Neuronal stem cell (in vitro differentiated cells): ENCODE measurements at regions not wholly inside any gene's neighbourhood (a gene's known extent, or its start where the extent isn't known, plus 50 kb on each side); places are given as distances from the start of the nearest gene placed in this dataset.

Experiments
- DNase-seq: peaks from one replicate; pipeline ENCODE4 v3.0.0-alpha.2; 2013; ENCODE audit warnings: low spot score
- H2AFZ ChIP-seq: one replicate; pipeline ENCODE4 v1.6.1; 2013; ENCODE audit warnings: mild to moderate bottlenecking, low read length, inconsistent platforms
- H2AK5ac ChIP-seq: 2 replicates; pipeline ENCODE4 v1.6.1; 2013; ENCODE audit warnings: low read depth, mild to moderate bottlenecking, inconsistent platforms, low read length, moderate library complexity, mixed read lengths
- H2BK120ac ChIP-seq: 2 replicates; pipeline ENCODE4 v1.6.1; 2013; ENCODE audit warnings: low read depth, mild to moderate bottlenecking, inconsistent platforms, low read length, moderate library complexity, mixed read lengths
- H2BK12ac ChIP-seq: one replicate; pipeline ENCODE4 v1.6.1; 2013; ENCODE audit warnings: low read length, inconsistent platforms
- H2BK15ac ChIP-seq: 2 replicates; pipeline ENCODE4 v1.6.1; 2013; ENCODE audit warnings: mild to moderate bottlenecking, low read length, inconsistent platforms, mixed read lengths
- H2BK5ac ChIP-seq: one replicate; pipeline ENCODE4 v1.6.1; 2013; ENCODE audit warnings: inconsistent platforms, mild to moderate bottlenecking, low read length, moderate library complexity
- H3K14ac ChIP-seq: one replicate; pipeline ENCODE4 v1.6.1; 2013; ENCODE audit warnings: low read length, inconsistent platforms
- H3K18ac ChIP-seq: 2 replicates; pipeline ENCODE4 v1.6.1; 2013; ENCODE audit warnings: low read length, inconsistent platforms
- H3K23ac ChIP-seq: 2 replicates; pipeline ENCODE4 v1.6.1; 2013; ENCODE audit warnings: low read depth, mild to moderate bottlenecking, mixed read lengths, low read length, inconsistent platforms; ENCODE audit not compliant: poor library complexity
- H3K27ac ChIP-seq: replicated peaks from 3 replicates; pipeline ENCODE4 v1.5.1; 2013; ENCODE audit warnings: low read length, inconsistent platforms
- H3K27me3 ChIP-seq, 3 experiments: 2 replicates each; pipeline ENCODE4 v1.6.1; 2013; ENCODE audit warnings: low read length in 3 of 3, mild to moderate bottlenecking in 2 of 3, inconsistent platforms in 1 of 3, low read depth in 1 of 3, mixed read lengths in 1 of 3, moderate library complexity in 1 of 3; ENCODE audit not compliant: control insufficient read depth in 3 of 3, insufficient read depth in 3 of 3
- H3K36me3 ChIP-seq, 2 donors: replicated peaks in 1 of 2; 2 replicates each; pipeline ENCODE4 v1.6.1; 2013; ENCODE audit warnings: low read length in 2 of 2; ENCODE audit not compliant: control insufficient read depth in 2 of 2, insufficient read depth in 2 of 2
- H3K4ac ChIP-seq: 2 replicates; pipeline ENCODE4 v1.6.1; 2013; ENCODE audit warnings: inconsistent platforms, mild to moderate bottlenecking, low read length, moderate library complexity
- H3K4me1 ChIP-seq, 2 donors: 1 replicate in 1 of 2; 2 replicates in 1 of 2; pipeline ENCODE4 v1.6.1; 2013; ENCODE audit warnings: low read length in 2 of 2, low read depth in 1 of 2; ENCODE audit not compliant: control insufficient read depth in 2 of 2, insufficient read depth in 1 of 2
- H3K4me2 ChIP-seq: one replicate; pipeline ENCODE4 v1.6.1; 2013; ENCODE audit warnings: mild to moderate bottlenecking, low read length, inconsistent platforms; ENCODE audit not compliant: insufficient read depth, poor library complexity, severe bottlenecking
- H3K4me3 ChIP-seq, 2 donors: 2 replicates each; pipeline ENCODE4 v1.5.1; 2013; ENCODE audit warnings: low read length in 2 of 2, mild to moderate bottlenecking in 2 of 2, inconsistent platforms in 1 of 2, moderate library complexity in 1 of 2
- H3K79me1 ChIP-seq: one replicate; pipeline ENCODE4 v1.6.1; 2013; ENCODE audit warnings: low read depth, mild to moderate bottlenecking, inconsistent platforms, low read length, moderate library complexity
- H3K9ac ChIP-seq: one replicate; pipeline ENCODE4 v1.6.1; 2013; ENCODE audit warnings: mild to moderate bottlenecking, low read depth, low read length, inconsistent platforms; ENCODE audit not compliant: poor library complexity
- H3K9me3 ChIP-seq, 2 donors: replicated peaks in 1 of 2; 2 replicates each; pipeline versions ENCODE3 to v1.6.1; 2013; ENCODE audit warnings: low read length in 2 of 2, mild to moderate bottlenecking in 2 of 2, inconsistent platforms in 1 of 2, low read depth in 1 of 2, mixed read lengths in 1 of 2, moderate library complexity in 1 of 2; ENCODE audit not compliant: control insufficient read depth in 2 of 2, insufficient read depth in 1 of 2
- H4K8ac ChIP-seq: one replicate; pipeline ENCODE4 v1.6.1; 2013; ENCODE audit warnings: low read depth, mild to moderate bottlenecking, inconsistent platforms, low read length, moderate library complexity
- H4K91ac ChIP-seq: one replicate; pipeline ENCODE4 v1.6.1; 2013; ENCODE audit warnings: low read length, low read depth, mild to moderate bottlenecking, inconsistent platforms; ENCODE audit not compliant: poor library complexity
- WGBS, 2 donors: extraction: QIAGEN DNeasy Blood & Tissue Kit; methylation state at CpG; one replicate each; pipeline ENCODE4 v1.1.7; 2013; ENCODE audit warnings: missing lambda C conversion rate in 2 of 2, mixed read lengths in 1 of 2; ENCODE audit not compliant: insufficient read length in 2 of 2, insufficient replicate concordance in 1 of 2; ENCODE audit errors: extremely low coverage in 2 of 2; 5-methylcytosine and 5-hydroxymethylcytosine counted together

DNA sequence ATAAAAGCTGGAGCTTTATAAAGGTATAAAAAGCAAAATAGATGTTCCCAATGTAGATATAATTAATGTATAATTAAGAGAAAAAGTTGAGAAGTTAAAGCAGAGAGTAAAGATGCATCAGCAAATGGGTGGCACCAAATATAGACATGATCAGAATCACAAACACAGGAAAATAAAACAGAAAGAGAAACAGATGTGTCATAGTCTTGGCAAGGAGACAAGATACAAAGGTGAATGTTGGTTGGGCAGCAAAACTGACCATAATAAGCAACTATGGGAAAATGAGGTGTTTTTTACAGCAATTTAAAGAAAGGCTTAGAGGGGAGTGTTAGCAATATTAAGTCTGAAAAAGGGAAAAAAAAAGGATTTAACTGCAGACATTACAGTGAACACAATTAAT lies 135.4 kb upstream of the CLEC14A start:
- no peak overlapping the region for H4K8ac ChIP-seq
- H4K91ac ChIP-seq: no peak overlapping the region
- no peak overlapping the region for H2BK120ac ChIP-seq
- no peaks in the 10 kb centered on the region for H3K79me1 ChIP-seq
- H3K27ac ChIP-seq: no peak overlapping the region
- no peak overlapping the region for H2AK5ac ChIP-seq
- no peak overlapping the region for H3K4ac ChIP-seq
- no peaks in the 10 kb centered on the region for H3K9me3 ChIP-seq
- H3K9ac ChIP-seq: no peak overlapping the region
- no peak overlapping the region for H3K14ac ChIP-seq
- no peak overlapping the region for H3K18ac ChIP-seq
- DNase-seq: no peak
- no peak overlapping the region for H3K23ac ChIP-seq
- no peak overlapping the region for H2BK15ac ChIP-seq
- H3K27me3 ChIP-seq: no peaks in the 10 kb centered on the region
- no peaks in the 10 kb centered on the region for H3K36me3 ChIP-seq
- H3K4me3 ChIP-seq: no peak overlapping the region
- no peak overlapping the region for H2BK12ac ChIP-seq
- no peak overlapping the region for H2AFZ ChIP-seq
- H3K4me2 ChIP-seq: no peak overlapping the region
- peaks cover 0 to 3% of the 10 kb centered on the region in 2 donors for H3K4me1 ChIP-seq
- no peak overlapping the region for H2BK5ac ChIP-seq

- Histone ChIP-seq H3K9me3 (no peaks in the 10 kb centered on the region), H3K4ac (no peak overlapping the region), H3K4me1 (peaks cover 0 to 3% of the 10 kb centered on the region in 2 donors), H2BK12ac (no peak overlapping the region), H3K36me3 (no peaks in the 10 kb centered on the region), H2AFZ (no peak overlapping the region), H4K91ac (no peak overlapping the region), H2BK15ac (no peak overlapping the region), H3K18ac (no peak overlapping the region), H2BK5ac (no peak overlapping the region), H3K4me3 (no peak overlapping the region), H3K14ac (no peak overlapping the region), H3K23ac (no peak overlapping the region), H4K8ac (no peak overlapping the region), H3K27ac (no peak overlapping the region), H2BK120ac (no peak overlapping the region), H3K79me1 (no peaks in the 10 kb centered on the region), H3K27me3 (no peaks in the 10 kb centered on the region), H2AK5ac (no peak overlapping the region), H3K9ac (no peak overlapping the region), H3K4me2 (no peak overlapping the region)
- DNase-seq: no peak
- no CpG with 5 or more reads among the region's 1 CpG for WGBS, 2 donors
Observed at GRCh38 chr14:38389681-38390080, 133.8 kb upstream of the CLEC14A start.

- H3K27me3 ChIP-seq: no peaks in the 10 kb centered on the region
- H3K27ac ChIP-seq: no peak overlapping the region
- no peak overlapping the region for H2AK5ac ChIP-seq
- H2BK12ac ChIP-seq: no peak overlapping the region
- H3K79me1 ChIP-seq: no peaks in the 10 kb centered on the region
- H2BK5ac ChIP-seq: no peak overlapping the region
- no peak overlapping the region for H2AFZ ChIP-seq
- no peak overlapping the region for H2BK15ac ChIP-seq
- H3K4me3 ChIP-seq: no peak overlapping the region
- no peak overlapping the region for H4K91ac ChIP-seq
- no peak overlapping the region for H4K8ac ChIP-seq
- no peak overlapping the region for H3K9ac ChIP-seq
- peak; percentile 52 for DNase-seq
- no peaks in the 10 kb centered on the region for H3K9me3 ChIP-seq
- no peaks in the 10 kb centered on the region for H3K36me3 ChIP-seq
- no peak overlapping the region for H3K18ac ChIP-seq
- no peak overlapping the region for H3K14ac ChIP-seq
- no peak overlapping the region for H3K4me2 ChIP-seq
- no CpG with 5 or more reads among the region's 2 CpGs for WGBS, 2 donors
- no peak overlapping the region for H3K4ac ChIP-seq
- peaks cover 0 to 3% of the 10 kb centered on the region in 2 donors for H3K4me1 ChIP-seq
- no peak overlapping the region for H2BK120ac ChIP-seq
- no peak overlapping the region for H3K23ac ChIP-seq
Observed at GRCh38 chr14:38387821-38388220, 131.9 kb upstream of the CLEC14A start.

- Histone ChIP-seq H3K9me3 (no peaks in the 10 kb centered on the region), H3K9ac (no peak overlapping the region), H2BK12ac (no peak overlapping the region), H3K4me1 (peaks cover 0 to 3% of the 10 kb centered on the region in 2 donors), H2AK5ac (no peak overlapping the region), H3K23ac (no peak overlapping the region), H2AFZ (no peak overlapping the region), H2BK120ac (no peak overlapping the region), H3K4me2 (no peak overlapping the region), H3K79me1 (no peaks in the 10 kb centered on the region), H4K8ac (no peak overlapping the region), H3K36me3 (no peaks in the 10 kb centered on the region), H3K18ac (no peak overlapping the region), H3K4me3 (no peak overlapping the region), H2BK5ac (no peak overlapping the region), H3K27ac (no peak overlapping the region), H4K91ac (no peak overlapping the region), H3K4ac (no peak overlapping the region), H2BK15ac (no peak overlapping the region), H3K14ac (no peak overlapping the region), H3K27me3 (no peaks in the 10 kb centered on the region)
- no CpG with 5 or more reads among the region's 3 CpGs for WGBS, 2 donors
- no peak for DNase-seq
Observed at GRCh38 chr14:38385836-38386235, 129.9 kb upstream of the CLEC14A start.
